ENCODE measurements at regions not wholly inside any gene's neighbourhood (a gene's known extent, or its start where the extent isn't known, plus 50 kb on each side); places are given as distances from the start of the nearest gene placed in this dataset.

DNA sequence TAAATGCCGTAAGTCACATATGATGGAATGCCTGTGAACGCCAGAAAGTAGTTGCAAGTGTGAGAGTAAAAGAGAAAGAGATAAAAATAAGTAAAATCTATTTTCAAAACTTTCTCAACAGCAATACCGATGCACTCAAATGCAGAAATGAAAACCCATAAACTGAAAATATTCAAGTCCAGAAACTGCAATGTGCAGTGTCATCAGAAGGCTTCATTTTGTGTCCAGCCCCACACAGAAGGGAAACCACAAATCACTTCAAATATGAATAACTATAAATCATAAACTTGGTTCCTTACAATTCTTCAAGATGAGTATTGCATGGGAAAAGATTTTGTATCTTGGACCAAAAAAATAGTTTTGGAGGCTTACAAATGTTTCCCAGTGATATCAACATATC, 375.2 kb upstream of the ANO5 start:
- DNase-seq: no peak

DNA sequence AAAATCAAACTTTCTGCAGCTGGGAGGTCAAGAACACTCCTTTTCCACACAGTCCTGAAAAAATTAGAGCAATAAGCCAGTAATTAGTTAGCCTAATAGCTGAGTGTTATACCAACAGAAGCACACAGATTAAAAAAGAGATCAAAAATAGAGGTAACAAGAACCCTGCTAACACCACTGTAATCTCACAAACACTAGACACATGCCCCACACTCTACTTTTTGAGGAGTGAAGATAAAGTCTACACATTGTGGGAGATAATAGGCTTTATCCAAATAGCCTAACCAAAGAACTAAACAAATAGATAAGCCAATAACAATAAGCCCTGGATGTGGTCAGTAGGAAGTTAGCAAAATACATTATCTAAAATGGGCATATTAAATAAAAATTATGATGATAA, 372.7 kb upstream of the ANO5 start:
- DNase-seq: no peak

DNA sequence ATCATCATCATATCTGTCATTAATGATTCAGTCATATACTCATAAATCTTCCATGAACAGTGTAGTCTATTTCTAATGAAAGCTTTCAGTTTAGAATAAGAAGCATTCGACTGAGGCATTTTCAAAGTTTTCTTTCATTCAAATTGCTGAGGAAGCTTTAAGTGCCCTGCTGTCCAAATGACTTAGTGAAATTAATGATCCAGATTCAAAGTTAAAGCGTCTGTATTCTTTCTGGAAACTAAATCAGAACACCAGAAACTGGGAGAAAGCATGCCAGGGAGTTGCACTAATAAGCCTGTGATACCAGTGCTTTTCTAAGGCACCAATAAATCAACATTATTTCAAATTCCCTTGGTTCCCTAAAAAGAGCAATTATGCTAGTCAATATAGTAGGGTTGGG, 367.8 kb upstream of the ANO5 start:
- DNase-seq: no peak

- DNase-seq: no peak
Measured at GRCh38 chr11:21838427-21838826, 354.5 kb upstream of the ANO5 start.

DNA sequence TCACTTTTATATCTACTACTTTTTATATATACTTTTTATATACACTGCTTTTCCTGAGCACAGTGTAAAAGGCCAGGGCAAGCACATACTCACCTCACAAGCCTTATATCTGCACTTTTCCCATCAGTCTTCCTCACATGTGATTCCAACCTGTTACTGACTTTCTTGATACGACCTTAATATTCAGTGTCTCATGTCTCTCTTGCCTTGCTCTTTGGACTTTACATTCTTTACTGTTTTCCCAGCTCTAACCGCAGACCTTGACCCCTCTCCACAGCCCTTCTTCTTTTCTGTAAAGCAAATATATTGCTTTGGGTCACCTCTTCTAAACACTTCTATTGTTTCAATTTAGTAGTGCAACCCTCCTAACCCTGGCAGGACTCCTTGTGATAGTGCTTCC, 353.1 kb upstream of the ANO5 start:
- no peak for DNase-seq

GRCh38 chr11:21861314-21861713, 331.6 kb upstream of the ANO5 start:
- no peak for DNase-seq

DNA sequence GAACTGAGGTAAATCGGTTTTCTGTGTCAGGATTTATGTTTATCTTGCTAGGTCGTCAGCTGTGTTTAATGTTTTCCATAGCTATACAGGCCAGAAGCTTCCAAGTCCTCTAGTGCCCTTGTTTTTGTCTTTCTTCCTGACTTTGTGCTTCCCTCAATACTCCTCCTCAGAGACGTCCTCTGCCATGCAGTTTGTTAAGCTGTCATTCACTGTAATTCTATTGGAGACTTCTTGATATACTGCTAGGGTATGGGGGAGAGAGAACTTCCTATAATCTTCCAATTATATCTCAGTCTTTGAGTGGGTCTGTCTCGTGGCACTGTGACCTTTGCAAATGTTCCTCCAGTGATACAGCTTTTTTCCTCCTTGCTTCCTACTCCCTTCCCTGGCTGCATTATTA, 327.3 kb upstream of the ANO5 start:
- no peak for DNase-seq

- no peak for DNase-seq
Measured at GRCh38 chr11:21866781-21867180, 326.1 kb upstream of the ANO5 start.

DNA sequence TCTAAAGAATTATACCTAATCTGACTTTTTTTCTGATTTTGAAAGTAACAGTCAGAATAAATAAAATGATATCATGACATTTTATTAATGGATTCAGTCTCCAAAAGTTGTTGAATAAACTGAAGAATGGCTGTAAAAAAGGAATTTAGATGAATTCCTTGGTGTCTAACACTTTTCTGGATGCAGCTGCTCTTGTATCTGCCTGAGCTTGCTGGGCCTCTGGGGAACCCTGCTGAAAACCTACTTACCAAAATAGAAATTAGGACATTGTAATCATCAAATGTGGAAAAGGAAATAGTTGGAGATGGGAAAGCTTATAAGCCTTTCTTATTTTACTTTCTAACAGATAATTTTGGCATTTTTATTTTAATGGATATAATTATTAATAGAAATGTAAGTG, 315.7 kb upstream of the ANO5 start:
- DNase-seq: no peak

DNA sequence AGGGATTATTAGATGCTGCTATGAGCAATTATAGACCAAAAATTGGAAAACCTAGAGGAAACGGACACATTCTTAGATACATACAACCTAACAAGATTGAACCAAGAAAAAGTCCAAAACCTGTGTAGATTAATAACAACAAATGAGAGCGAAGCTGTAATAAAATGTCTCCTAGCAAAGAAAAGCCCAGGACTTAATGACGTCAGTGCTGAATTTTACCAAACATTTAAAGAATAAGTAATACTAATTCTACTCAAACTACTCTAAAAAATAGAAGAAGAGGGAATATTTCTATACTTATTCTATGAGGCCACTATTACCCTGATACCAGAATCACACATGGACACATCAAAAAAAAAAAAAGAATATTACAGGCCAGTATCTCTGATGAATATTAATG, 309.5 kb upstream of the ANO5 start:
- DNase-seq: no peak

DNA sequence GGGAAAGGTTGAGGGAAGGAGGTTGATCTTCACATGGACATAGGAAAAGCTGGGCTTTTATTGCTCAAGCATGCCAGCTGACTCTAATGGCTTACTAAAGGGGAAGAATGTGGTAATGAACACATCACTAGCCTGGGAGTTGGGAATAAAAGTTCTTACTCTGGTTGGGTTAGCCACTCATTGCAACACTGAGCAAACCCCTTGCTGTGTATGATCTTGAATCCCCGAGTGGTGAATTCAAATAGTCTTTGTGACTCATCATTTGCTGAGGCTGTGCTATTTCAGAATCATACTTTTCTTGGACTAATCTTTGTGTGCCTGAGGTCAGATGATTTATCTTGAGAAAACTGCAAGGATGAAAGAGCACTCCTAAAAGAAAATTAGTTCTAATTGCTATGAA, 304.1 kb upstream of the ANO5 start:
- DNase-seq: no peak

GRCh38 chr11:21892736-21893564, 299.9 kb upstream of the ANO5 start:
- DNase-seq: no peak

- no peak for DNase-seq
Measured at GRCh38 chr11:21893565-21893867, 299.4 kb upstream of the ANO5 start.

DNA sequence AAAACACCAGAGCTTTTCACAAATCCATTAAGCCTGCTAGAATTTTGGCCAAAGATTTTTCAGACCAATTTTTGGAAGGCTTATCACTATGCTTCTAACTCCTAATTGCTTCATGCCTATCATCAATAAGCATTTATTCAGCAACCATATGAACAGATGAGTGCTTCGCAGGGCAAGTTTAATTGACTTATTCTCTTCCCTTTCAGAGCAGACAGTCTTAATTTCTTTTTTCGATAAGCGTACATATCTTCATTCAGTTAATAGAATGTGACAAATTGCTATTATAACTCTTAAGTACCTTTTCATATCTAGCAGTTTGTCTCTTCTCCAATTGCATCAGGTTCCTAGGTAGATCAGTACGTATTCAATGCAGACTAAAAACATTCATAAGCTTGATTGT, 298.4 kb upstream of the ANO5 start:
- DNase-seq: no peak

DNA sequence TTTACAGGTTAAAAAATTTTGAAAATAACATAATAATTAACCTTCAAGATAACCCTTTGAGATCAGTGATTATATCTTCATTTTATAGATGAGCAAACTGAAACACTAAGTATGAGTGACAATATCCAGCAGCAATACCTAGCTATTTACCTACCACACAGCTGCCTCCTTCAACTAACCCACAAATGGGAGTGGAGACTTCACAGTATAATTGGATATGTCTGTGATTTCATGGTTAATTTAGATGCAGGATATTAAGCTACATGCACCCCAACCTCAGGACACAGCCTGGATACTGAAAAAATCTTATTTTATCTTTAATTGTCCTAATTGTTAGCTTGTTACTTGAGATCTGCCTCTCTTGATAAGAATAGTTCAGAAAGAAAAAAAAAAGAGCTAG, 297.2 kb upstream of the ANO5 start:
- no peak for DNase-seq

DNA sequence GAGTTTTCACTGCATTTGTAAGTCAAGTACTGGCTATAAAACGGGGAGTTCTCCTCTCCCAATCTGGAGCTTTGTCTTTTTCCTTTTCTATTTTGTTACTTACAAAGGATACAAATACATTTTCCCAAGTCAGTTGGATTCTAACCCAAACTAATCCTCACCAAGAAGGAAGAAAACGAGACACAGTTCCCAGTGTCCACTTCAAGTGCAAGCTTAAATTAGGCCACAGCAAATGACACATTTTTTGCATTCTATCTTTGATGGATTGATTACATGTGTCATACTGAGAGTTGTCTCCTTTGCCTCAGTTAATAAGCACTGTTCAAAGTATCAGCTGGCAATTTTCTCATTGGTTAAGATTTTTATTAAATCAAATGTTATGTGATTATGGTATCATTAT, 296.7 kb upstream of the ANO5 start:
- no peak for DNase-seq

DNA sequence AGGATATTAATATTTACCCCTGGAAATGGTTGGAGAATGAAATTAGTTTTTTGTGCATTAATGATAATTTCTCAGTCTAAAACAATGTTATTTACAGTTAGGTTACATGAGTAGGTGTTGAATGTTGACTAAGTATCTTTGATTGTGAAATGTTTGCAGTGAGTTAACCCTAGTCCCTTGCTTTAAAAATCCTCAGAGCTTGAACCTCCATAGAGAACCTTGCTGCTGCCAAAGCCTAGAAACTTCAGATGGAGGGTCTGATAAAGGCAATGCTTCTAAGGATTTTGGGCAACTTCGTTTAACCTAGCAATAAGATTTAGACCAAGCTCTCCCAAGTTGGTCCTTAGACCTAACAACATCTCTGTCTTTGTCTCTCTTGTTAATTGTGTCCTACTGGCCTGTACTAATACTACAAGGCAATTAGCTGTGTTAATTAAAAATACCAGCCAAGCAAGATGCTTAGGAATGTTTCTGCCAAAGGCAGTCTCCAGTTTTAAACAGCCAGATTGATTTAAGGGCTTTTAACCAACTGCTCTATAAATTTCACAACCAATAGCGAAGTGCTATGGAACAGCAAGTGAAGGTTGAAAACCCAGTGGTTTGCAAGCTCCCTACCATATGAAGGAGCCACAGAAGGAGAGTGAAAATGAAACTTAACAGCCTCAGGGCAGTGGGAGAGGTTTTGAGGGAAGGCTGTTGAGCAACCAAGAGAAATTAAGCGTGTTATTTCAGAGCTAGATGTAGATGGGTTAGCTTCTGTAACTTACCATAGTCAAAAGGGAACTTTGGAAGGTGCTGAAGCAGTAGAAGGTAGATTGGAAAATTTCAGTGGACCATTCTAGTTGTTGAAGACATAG, 295.9 kb upstream of the ANO5 start:
- no peak for DNase-seq

DNA sequence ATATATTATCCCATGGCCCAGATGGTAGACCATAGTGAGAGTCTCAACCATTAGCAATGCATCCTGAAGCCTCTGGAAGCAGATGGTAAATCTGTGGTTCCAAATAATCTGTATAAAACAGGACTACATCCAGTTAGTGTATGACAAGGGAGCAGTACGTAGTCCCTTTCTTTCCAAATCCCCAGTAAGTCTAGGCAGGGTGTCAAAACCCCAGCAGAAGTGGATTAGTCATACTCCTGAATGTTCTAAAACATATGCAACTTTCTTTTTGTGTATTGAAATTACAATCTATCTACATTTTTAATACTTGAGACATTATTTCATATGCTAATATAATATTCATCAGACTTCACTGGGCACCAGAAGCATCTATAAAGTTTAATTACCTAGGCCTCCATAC, 295.1 kb upstream of the ANO5 start:
- DNase-seq: no peak

- no peak for DNase-seq
Measured at GRCh38 chr11:21908211-21908610, 284.7 kb upstream of the ANO5 start.

DNA sequence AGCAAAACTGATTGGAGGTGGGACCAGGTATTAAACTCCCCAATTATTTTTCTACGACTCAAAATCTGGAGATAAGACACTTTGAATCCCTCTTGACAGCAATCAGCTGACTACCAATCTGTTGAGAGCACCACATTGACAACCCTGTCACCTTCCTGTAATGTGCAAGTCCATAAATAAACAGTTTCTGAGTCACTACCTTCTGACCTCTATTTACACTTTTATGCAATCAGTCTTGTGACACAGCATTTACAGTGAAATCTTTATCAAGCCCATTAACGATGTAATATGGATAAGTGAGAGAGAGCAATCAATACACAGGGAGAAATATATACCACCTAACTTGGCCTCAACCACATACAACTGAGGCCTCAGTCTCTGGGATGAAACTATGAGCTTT, 283.7 kb upstream of the ANO5 start:
- no peak for DNase-seq

DNA sequence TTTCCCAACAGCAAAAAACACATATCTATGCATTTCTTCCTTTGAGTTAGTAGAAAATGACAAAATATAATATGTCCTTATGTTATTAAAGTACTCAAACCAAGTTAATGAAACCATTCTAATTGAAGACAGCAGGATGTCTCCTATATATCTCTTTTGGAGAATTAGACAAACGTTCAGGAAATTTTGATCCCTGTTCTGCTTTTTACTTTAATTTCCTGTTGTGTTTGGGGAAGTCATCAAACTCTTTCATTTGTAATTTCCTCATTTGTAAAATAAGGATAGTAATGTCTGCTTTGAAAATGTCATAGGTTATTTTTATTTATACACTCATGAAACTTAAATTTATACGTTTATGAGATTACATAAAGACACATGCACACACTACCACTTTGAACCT, 281.8 kb upstream of the ANO5 start:
- no peak for DNase-seq

GRCh38 chr11:21912285-21912684, 280.6 kb upstream of the ANO5 start:
- no peak for DNase-seq

DNA sequence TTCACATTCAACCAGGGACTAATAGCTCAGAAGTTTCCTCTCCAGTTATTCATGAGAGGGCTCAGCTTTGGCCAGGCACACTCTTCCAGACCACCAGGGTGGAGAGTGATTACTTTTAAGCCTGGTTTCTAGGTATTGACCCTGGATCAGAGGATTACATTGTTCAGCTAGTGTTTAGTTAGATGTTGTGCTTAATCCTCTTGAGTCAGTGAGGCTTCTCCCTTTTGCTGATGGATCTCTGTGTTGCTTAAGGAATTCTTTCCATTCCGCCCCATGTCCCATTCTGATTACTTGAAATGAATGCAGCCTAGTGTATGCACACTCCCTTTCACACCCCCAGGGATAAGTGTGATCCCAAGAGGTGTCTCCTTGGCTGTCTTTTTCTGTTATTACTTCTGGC, 271.7 kb upstream of the ANO5 start:
- no peak for DNase-seq

Measured in anterior cingulate cortex (tissue), 58 donors.